ENCODE measurements at regions not wholly inside any gene's neighbourhood (a gene's known extent, or its start where the extent isn't known, plus 50 kb on each side); places are given as distances from the start of the nearest gene placed in this dataset.

DNA sequence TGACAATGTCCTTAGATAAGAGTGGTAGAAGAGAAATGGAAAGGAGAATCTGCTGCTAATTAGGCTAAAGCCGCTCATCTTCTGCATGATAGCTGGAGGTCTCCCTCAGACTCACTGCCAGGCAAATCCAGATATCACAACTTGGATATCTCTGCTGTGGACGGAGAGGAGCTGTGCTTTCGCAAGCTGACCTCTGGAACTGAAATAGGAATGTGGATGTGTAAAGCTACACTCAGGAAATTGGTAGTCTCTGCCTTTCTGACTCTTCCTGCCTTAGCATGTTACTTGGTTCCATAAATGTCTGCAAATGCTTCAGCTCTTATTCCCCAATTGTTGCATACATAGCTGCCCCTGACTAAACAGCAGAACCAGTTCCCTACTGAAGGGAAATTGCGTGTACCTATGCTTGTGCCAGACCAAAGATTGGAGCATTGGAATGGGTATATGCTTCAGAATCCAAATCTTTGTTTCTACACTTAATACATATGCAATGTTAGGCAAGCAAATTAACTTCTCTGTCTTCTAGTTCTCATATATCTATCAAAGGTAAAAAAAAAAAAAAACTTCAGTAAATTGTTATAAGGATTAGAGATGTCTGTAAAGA lies 74.7 kb upstream of the ROBO2 start:
- TF ChIP-seq, protein P1, sequence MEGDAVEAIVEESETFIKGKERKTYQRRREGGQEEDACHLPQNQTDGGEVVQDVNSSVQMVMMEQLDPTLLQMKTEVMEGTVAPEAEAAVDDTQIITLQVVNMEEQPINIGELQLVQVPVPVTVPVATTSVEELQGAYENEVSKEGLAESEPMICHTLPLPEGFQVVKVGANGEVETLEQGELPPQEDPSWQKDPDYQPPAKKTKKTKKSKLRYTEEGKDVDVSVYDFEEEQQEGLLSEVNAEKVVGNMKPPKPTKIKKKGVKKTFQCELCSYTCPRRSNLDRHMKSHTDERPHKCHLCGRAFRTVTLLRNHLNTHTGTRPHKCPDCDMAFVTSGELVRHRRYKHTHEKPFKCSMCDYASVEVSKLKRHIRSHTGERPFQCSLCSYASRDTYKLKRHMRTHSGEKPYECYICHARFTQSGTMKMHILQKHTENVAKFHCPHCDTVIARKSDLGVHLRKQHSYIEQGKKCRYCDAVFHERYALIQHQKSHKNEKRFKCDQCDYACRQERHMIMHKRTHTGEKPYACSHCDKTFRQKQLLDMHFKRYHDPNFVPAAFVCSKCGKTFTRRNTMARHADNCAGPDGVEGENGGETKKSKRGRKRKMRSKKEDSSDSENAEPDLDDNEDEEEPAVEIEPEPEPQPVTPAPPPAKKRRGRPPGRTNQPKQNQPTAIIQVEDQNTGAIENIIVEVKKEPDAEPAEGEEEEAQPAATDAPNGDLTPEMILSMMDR (conservative IDR thresholded peaks at IDR 0.05; ENCODE audit: low read length): no peak
- TF ChIP-seq EZH2phosphoT487 (IDR thresholded peaks at IDR 0.05; ENCODE audit: borderline replicate concordance): no peak

All from Loucy (cell line).